ENCODE measurements at regions not wholly inside any gene's neighbourhood (a gene's known extent, or its start where the extent isn't known, plus 50 kb on each side); places are given as distances from the start of the nearest gene placed in this dataset.

- TF ChIP-seq CTCF (IDR thresholded peaks at IDR 0.05): no peak
Observed at GRCh38 chr20:48019940-48020339, 234.7 kb upstream of the SULF2 start.

GRCh38 chr20:48019496-48019895 lies 234.2 kb upstream of the SULF2 start:
- no peak for TF ChIP-seq CTCF (IDR thresholded peaks at IDR 0.05)

GRCh38 chr20:48017992-48018391 lies 232.7 kb upstream of the SULF2 start:
- TF ChIP-seq CTCF (IDR thresholded peaks at IDR 0.05): no peak

- no peak for TF ChIP-seq CTCF (IDR thresholded peaks at IDR 0.05)
Observed at GRCh38 chr20:48017509-48017908, 232.2 kb upstream of the SULF2 start.

GRCh38 chr20:48015943-48016723 lies 230.9 kb upstream of the SULF2 start:
- no peak for TF ChIP-seq CTCF (IDR thresholded peaks at IDR 0.05)

GRCh38 chr20:48015141-48015910 lies 230.0 kb upstream of the SULF2 start:
- no peak for TF ChIP-seq CTCF (IDR thresholded peaks at IDR 0.05)

GRCh38 chr20:48012401-48012974 lies 227.2 kb upstream of the SULF2 start:
- no peak for TF ChIP-seq CTCF (IDR thresholded peaks at IDR 0.05)
